NCI-H146 (cell line): ENCODE measurements at regions not wholly inside any gene's neighbourhood (a gene's known extent, or its start where the extent isn't known, plus 50 kb on each side); places are given as distances from the start of the nearest gene placed in this dataset.

Source experiments
- DNase-seq: peaks from one replicate; lab custom pipeline; 2025; lab: John Stamatoyannopoulos, UW

GRCh38 chr3:116848248-116848829, 138.8 kb downstream of the TUSC7 start:
- DNase-seq: no peak

DNA sequence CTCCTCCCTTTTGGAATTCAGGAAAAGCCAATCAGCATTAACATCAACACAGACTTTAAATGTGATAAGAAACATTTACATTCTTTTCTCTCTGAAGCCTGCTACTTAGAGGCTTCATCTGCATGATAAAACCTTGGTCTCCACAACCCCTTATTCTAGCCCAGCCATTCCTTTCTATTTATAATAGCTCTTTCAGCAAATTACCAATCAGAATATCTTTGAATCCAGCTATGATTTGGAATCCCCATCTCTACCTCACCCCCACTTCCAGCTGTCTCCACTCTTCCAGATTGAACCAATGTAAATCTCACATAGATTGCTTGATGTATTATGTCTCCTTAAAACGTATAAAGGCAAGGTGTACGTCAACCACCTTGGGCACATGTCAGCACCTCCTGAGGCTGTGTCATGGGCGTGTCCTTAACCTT, 139.7 kb downstream of the TUSC7 start:
- no peak for DNase-seq

DNA sequence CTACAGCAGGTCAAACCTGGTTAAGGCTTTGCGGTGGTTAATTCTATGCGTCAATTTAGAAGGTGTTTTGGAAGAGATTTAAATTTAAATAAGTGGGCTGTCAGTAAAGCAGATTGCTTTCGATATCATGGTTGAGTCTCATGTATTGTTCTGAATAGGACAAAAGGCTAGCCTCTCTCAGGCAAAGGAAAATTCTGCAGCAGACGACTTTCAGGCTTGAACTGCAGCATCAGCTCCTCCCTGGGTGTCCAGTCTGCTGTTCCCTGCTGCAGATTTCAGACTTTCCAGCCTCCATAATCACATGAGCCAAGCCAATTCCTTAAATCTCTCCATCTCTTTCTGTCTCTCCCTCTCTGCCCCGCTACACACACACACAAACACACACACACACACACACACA, 143.2 kb downstream of the TUSC7 start:
- no peak for DNase-seq

GRCh38 chr3:116863270-116863770, 153.7 kb downstream of the TUSC7 start:
- DNase-seq: no peak

- peak; percentile 50 for DNase-seq
Observed at GRCh38 chr3:116863822-116864589, 154.4 kb downstream of the TUSC7 start.

DNA sequence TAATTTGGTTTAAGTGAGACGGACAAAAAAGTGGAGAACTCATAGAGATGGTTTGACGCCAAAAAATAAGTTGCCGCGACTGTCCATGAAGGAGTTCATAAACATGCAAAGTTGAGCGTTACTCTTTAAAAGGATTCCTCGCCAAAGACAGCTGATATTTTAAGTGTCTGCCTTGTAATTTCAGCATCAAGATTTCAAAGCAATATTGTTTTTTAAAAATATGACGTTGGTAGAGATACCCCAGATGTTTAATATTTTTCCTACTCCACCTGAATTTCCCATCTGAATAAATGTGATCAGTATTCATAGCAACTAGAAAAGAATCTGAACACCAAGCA, 155.0 kb downstream of the TUSC7 start:
- DNase-seq: no peak

GRCh38 chr3:116870379-116870778, 160.8 kb downstream of the TUSC7 start:
- DNase-seq: no peak

- no peak for DNase-seq
Observed at GRCh38 chr3:116871905-116872304, 162.3 kb downstream of the TUSC7 start.

GRCh38 chr3:116872688-116873087, 163.1 kb downstream of the TUSC7 start:
- DNase-seq: no peak

GRCh38 chr3:116873142-116873541, 163.6 kb downstream of the TUSC7 start:
- no peak for DNase-seq

GRCh38 chr3:116877968-116878367, 168.4 kb downstream of the TUSC7 start:
- DNase-seq: no peak

GRCh38 chr3:116886202-116886893, 176.8 kb downstream of the TUSC7 start:
- no peak for DNase-seq

GRCh38 chr3:116896116-116896515, 186.5 kb downstream of the TUSC7 start:
- no peak for DNase-seq

- no peak for DNase-seq
Observed at GRCh38 chr3:116897382-116897781, 187.8 kb downstream of the TUSC7 start.

- no peak for DNase-seq
Observed at GRCh38 chr3:116899253-116899652, 189.7 kb downstream of the TUSC7 start.

GRCh38 chr3:116905334-116905733, 195.8 kb downstream of the TUSC7 start:
- no peak for DNase-seq

DNA sequence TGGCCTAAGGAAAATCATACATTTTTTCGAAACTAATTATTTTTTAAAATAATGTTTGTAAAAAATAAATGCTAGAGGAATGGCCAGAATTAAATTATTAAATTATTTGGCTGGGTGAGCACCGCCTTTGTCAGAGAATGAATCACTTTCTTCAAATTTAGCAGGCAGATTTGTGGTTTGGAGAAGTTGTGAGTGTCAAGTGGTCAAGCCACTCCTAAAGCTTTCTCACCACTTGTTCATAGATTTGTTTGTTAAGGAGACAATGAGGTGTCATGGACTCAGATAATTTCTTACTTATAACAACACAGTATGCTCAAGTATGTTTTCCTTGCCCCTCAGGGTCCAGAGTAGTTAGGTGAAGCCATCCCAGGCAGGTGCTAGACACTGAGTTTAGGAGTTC, 196.2 kb downstream of the TUSC7 start:
- no peak for DNase-seq

GRCh38 chr3:116912116-116912515, 202.5 kb downstream of the TUSC7 start:
- no peak for DNase-seq

GRCh38 chr3:116914004-116914403, 204.4 kb downstream of the TUSC7 start:
- DNase-seq: no peak

GRCh38 chr3:116916836-116917235, 207.3 kb downstream of the TUSC7 start:
- no peak for DNase-seq

GRCh38 chr3:116920826-116921610, 211.4 kb downstream of the TUSC7 start:
- DNase-seq: no peak

- DNase-seq: no peak
Observed at GRCh38 chr3:116927918-116928317, 218.3 kb downstream of the TUSC7 start.
